D721Med (cell line): ENCODE measurements at regions not wholly inside any gene's neighbourhood (a gene's known extent, or its start where the extent isn't known, plus 50 kb on each side); places are given as distances from the start of the nearest gene placed in this dataset.

ENCODE experiments used
- DNase-seq: peaks from one replicate; pipeline ENCODE4 v3.0.0; 2011; ENCODE audit warnings: low spot score; ENCODE audit not compliant: insufficient read length
- FAIRE-seq: peaks from 2 replicates; lab custom pipeline; 2011; peaks lifted over from hg19 to GRCh38; lab: Jason Lieb, UNC
- CTCF ChIP-seq: IDR thresholded peaks from 2 replicates; pipeline ENCODE4 v1.5.1; 2012; ENCODE audit warnings: mild to moderate bottlenecking, control low read depth; ENCODE audit not compliant: insufficient read depth; ENCODE audit errors: missing control alignments

DNA sequence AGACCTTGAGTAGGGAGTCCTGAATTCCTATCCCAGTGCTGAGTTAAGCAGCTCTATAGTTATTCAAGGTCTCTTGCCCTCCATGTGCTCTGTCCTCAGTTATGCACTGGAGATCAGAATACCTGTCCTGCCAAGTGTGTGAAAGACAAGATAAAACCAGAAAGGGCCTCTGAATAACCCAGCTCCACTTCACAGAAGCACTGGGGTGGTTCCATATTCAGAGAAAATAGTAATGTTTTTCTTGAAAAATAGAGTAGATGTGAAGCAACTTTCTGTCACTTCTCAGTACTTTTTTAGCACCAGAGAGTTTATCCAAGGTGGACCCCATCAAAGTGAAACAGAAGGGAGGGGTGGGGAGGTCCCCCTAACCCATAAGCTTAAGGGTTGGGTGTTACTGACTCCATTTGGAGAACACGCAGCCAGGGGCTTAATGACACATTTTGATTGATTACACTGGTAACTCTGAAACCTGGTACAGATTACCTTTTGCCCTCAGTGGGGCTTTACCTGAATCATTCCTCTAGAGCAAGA, 509.8 kb upstream of the JARID2 start:
- no peak for FAIRE-seq
- DNase-seq, result no peak
- TF ChIP-seq CTCF, result no peak

DNA sequence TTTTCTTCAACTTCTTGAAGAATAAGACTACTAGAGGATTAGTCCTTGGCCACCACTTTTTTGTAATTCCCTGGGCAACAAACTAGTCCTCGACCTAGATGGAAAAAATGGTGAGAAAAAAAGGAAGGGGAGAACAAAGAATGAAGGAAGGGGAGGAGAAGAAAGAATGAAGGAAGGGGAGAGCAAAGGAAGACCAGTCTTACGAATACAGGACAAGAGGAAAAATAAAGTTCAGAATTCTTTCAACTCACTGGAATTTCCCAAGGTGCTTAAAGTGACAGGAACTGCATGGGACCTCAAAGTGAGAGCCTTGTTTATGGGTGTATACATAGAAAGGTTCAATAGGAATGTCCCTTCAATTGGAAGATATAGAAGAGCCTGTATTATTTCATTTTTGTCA, 509.3 kb upstream of the JARID2 start:
- DNase-seq, result no peak
- FAIRE-seq, result no peak
- no peak for TF ChIP-seq CTCF

DNA sequence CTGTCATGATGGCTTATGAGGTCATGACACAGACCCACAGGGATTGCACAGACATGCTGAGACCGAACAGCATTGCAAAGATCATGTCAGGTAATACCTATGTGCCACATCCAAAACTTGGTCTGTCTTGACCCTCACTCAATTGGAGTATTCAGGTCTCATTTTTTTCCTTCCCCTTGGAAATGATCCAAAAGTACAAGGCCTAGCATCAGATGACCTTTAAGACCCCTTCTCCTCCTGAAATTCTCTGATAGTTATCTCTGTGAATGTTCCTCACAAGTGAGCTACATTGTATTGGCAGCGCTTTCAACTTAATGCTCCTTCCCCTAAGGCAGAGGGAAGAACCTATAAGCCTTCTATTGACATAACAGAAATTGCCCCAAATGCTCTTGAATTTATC, 507.4 kb upstream of the JARID2 start:
- no peak for FAIRE-seq
- no peak for DNase-seq
- TF ChIP-seq CTCF, result no peak

DNA sequence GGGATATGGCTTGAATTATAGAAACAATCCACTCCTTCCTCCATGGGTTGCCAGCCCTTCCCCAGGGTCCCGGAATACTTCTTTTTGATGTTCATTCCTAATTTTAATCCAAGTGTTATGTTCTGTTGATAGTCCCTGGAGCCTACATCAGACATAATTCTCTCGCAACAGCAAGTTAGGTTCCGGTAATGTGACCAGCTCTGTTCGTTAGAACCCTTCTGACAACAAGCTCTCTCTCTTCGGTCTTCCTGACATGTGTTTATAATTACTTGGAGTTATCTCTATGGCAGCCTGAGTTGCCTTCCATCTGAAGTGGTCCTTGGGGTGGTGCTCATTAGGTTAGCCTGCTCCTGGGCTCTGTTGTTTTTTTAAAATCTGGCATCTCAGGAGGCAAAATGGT, 506.9 kb upstream of the JARID2 start:
- no peak for FAIRE-seq
- TF ChIP-seq CTCF, result no peak
- DNase-seq, result no peak

DNA sequence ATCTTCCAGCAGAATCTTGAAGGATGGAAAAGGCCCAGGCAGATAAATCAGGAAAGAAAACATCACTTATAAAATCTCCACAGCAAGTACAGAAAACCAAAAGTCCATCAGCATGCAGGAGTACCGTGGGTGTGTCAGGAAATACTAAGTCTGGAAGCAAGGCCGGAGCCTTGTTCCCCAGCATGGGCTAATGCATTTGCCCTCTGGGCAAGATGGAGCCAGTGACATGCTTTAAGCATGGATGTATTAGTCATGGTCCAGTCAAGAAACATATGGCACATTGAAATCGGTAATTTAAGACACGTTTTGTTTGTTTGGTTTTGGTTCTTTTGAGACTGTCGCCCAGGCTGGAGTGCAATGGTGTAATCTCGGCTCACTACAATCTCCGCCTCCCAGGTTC, 506.0 kb upstream of the JARID2 start:
- no peak for TF ChIP-seq CTCF
- no peak for DNase-seq
- FAIRE-seq, result no peak

GRCh38 chr6:14742171-14742570, 503.7 kb upstream of the JARID2 start:
- DNase-seq, result no peak
- FAIRE-seq, result no peak
- TF ChIP-seq CTCF, result no peak

GRCh38 chr6:14742680-14743079, 503.2 kb upstream of the JARID2 start:
- TF ChIP-seq CTCF, result no peak
- no peak for DNase-seq
- FAIRE-seq, result no peak
